GM19193 (cell line): ENCODE measurements at regions not wholly inside any gene's neighbourhood (a gene's known extent, or its start where the extent isn't known, plus 50 kb on each side); places are given as distances from the start of the nearest gene placed in this dataset.

Experiments
- POLR2A ChIP-seq: IDR thresholded peaks from 4 replicates; pipeline ENCODE4 v1.6.1; 2011; ENCODE audit not compliant: insufficient read depth, insufficient read length; ENCODE audit errors: extremely low read depth

DNA sequence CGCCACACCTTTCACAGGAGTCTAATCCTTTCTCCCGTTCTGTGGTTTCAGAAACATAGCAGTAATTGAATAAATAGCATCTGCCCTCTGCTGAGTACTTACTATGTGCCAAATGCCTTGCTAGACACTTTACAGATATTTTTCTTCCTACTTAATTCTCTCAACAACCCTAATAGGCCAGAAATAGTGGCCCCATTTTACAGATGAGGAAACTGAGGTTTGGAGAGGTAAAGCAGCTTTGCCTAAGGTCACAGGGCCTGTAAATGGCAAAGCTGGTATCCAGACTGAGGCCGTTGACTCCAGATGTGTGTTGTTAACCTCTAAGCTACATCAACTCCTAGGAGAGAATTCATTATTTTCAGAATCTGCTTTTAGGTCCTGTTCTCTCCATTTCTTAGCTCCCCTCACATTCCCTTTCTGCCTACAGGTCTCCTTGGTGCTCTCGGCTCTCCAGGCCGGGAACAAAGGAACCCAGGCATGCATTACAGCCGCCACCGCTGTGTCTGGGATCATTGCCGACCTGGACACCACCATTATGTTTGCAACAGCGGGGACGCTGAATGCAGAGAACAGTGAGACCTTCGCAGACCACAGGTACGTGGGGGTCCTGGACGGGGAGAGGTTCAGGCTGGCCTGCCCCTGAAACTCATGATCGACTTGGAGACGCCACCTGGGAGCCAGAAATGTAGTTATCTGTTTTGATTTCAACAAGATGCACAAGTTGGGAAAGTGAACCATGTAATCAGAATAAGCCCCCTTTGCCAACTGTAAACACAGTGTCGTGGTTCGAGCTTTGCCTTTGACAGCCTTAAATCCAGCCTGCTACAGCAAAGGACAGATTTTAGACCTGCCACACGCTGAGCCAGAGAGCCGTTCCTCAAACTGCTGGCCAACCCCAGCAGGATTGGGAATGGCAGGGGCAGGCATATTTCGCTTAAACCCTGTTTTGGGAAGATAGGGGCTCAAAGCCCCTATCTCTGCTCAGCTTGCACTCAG lies 246.5 kb upstream of the TPM1 start:
- TF ChIP-seq POLR2A: no peak

DNA sequence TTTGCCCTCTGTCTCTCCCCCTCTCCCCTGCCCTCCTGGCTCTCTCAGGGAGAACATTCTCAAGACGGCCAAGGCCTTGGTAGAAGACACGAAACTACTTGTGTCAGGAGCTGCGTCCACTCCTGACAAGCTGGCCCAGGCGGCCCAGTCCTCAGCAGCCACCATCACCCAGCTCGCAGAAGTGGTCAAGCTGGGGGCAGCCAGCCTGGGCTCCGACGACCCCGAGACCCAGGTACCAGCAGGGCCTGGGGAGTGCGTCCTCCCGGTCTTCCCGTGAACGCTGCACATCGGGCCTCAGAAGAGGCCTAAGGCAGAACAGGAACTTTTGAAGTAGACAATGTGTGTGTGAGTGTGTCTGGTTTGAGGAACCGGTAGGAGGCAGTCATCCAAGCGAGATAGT lies 245.4 kb upstream of the TPM1 start:
- no peak for TF ChIP-seq POLR2A

DNA sequence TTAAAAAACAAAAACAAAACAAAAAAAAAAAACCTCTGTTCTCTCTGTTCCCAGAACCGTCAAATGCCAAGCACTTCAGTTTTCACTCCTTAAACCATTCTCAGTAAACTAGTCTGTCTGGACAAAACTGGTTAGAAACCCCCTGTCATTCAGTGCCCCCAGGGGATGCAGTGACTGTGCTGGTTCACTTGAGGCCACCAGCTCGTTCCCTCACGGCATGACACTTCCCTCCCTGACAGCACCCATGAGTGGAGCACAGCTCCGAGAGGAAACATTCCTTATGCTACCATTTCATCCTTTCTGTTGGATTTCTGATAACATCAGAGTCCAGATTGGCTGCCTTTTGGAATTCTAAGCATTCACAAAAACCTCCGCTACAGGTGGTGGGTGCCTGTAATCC lies 244.0 kb upstream of the TPM1 start:
- TF ChIP-seq POLR2A: no peak

DNA sequence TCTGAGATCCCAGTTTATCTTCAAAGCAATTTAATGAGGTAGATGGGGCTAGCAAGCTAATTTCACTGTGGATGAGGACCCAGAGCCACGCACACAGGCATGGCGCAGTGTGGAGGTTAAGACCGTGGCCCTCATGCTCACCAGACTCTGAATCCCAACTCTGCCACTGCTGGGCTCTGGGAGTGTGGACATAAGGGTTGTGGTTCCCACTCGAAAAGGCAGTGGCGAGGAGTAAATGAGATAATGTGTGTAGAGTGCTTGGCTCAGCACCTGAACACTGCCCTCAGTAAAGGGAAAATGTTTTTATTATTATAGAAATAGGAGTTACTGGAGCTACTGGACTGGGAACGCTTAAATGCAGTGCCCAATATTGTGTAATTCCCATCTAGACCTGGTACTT lies 243.5 kb upstream of the TPM1 start:
- TF ChIP-seq POLR2A: no peak

DNA sequence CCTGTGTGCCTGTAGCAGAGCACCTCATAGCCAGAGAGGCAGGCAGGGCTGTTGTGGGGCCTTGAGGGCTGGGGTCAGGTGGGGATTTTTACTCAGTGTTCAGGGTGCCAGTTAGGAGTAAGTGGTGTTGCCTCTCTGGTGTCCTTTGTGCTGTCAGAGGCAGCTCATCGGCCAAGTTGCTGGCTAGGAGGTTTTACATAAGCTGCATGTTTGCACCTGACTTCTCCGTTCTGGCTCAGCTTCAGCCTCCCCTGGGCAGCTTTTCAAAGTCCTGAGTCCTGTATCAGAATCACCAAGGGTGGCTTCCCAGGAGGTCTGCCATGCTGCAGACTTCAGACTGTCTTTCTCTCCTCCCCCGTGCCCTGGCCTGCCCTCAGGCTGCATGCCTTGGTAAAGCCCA lies 242.6 kb upstream of the TPM1 start:
- TF ChIP-seq POLR2A: no peak

DNA sequence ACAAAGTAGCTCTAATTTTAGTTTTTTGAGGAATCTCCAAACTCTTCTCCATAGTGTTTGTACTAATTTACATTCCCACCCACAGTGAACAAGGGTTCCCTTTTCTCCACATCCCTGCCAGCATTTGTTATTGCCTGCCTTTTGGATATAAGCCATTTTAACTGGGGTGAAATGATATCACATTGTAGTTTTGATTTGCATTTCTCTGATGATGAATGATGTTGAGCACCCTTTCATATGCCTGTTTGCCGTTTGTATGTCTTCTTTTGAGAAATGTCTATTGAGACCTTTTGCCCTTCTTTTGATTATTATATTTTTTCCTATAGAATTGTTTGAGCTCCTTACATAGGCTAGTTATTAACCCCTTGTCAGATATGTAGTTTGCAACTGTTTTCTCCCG lies 239.9 kb upstream of the TPM1 start:
- TF ChIP-seq POLR2A: no peak

DNA sequence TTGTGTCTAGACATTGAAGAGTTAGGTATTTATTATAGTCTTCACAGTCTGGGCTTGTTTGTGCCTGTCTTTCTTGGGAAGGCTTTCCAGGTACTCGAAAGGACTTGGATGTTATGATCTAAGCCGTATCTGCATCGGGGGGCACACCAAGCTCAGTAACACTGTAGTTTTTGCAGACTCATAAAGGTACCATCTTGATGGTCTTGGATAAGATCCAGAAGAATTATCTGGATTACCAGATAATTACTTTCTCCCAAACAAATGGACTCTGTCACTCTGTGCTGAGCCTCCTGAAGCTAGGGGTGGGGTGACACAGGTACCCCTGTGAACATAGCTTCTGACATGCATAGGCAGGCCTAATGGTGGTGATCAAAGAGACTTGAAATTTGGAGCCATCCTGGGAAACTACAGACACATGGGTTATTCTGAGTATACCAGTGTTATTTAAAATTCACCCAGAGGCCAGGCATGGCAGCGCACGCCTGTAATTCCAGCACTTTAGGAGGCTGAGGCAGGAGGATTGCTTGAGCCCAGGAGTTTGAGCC lies 238.6 kb upstream of the TPM1 start:
- no peak for TF ChIP-seq POLR2A

DNA sequence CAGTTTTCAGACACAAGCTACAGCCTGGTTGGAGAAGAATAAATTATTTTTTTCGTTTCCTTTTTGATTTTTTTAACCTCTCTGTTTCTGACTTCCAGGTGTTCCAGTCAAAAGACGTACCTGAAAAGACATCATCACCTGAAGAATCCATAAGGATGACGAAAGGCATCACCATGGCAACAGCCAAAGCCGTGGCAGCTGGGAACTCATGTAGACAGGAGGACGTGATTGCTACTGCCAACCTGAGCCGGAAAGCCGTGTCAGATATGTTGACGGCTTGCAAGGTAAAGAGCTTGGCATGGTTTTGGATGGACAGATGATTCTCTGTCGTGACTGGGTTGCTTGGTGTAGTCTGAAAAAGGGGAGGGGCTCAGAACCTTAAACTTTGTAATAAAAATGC lies 237.0 kb upstream of the TPM1 start:
- no peak for TF ChIP-seq POLR2A

DNA sequence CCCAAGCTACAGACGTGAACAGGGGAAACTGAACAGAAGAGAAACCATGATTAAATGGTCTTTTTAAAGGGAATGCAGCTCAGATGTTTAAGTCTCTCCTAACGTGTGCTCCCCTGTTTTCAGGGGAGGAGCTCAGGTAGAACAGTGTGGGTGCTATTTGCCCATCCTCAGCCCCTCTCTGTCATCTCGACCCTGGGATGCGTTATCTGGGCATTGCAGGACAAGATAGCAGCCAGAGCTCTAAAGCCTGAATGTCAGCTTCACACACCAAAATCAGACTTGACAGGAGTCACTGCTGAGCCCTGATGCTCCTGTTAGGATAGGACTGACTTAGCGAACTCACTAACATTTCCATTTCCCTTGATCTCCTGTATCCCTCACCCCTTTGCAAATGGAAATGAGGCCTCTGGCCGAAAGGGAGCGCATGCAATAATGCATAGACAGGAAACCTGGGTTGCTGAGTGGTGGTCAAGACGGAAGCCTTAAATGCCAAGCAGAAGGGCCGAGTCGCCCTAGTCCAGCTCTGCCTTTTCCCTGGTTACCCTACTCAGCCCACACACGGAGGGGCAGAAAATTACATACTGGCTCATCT lies 234.9 kb upstream of the TPM1 start:
- no peak for TF ChIP-seq POLR2A

DNA sequence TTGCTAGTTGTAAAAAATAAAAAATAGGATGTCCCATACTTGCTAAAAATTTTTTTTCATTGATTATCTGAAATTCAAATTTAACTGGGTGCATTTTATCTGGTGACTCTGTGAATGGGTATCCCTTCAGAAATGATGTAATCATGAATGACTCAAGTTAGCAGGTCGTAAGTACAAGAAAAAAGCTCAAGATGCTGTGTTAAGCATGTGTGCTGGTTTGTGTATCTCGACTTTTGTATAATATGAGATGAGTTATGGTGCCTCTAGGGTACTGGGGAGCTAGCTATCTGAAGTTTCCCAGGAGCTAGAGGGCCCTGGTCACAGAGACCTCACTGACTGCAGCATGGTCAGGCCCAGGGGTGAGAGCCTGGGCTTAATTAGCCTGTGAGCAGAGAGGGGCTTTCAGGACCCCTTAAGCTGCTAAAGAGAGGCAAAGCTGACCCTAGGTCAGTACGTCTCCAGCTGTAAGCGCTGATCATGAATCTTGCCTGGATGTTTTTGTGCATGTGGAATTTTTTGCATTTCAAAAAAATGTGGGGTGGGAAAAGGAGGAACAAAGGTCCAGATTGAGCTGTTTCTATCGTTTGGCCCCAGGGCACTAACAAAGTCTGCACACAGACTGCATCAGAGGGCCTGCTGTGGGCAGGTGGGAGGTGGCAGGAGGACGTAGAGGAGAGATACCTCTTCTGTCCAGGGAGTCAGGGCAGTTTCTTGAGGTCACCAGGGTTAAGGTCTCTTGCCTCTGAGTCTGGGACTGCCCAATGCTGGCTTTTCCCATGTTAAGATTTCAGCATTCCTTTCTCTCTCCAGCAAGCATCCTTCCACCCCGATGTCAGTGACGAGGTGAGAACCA lies 233.2 kb upstream of the TPM1 start:
- TF ChIP-seq POLR2A: no peak

DNA sequence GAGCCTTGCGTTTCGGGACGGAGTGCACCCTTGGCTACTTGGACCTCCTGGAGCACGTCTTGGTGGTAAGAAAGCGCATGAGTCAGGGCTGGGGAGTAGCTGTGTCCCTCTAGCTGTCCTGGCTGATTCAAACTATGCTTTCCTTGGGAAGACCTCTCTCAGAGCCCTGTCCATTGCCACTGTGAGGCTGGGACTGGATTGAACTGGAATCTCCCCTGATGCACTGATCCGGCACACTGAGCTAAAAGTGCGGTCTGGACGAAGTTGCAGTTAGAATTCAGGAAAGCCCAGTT lies 232.6 kb upstream of the TPM1 start:
- TF ChIP-seq POLR2A: no peak

DNA sequence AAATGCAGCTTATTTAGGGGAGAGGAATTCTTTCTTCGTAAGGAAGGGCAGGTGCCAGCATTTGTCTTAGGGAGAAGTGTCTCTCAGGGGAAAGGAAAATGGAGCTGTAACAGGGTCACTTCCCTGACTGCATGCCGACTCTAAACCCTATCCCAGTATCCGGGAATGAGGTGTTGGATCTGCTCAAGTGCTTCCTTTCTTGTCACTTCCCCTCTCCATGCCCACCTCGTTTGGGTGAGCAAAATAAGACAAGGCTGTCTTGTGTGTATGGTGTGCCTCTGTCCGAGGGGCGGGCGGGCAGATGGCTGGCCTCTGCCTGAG lies 230.1 kb upstream of the TPM1 start:
- TF ChIP-seq POLR2A: no peak

DNA sequence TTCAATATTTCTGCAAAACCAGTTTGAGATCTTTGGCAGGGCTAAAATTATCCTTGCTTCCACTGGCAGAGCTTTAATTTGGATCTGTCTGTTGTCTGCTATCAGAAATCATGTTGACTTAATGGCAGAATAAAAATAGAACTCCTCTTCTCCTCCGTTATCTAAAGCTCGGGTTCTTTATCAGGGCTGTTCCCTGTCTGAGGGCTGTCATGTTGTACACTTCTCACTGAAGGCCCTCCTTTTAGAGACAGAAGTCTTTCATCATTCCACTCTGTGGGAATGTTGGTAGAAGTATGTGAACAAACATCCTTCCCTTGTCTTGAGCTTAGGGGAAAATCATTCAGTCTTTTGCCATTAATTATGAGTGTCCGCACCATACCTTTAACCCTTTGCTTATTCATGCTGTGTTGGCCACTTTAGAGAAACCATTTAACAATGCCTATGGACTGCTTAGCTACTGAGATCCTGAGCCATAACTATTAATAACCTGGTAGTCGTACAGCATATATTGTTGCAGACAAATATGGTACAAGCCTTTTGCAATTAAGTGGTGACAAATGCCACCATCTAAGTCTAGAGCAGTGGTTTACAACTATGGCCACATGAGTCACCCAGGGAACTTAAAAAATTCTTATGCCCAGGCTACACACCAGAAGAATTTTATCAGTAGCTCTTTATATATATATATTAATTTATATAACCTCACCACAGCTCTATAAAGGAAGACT lies 226.0 kb upstream of the TPM1 start:
- no peak for TF ChIP-seq POLR2A

DNA sequence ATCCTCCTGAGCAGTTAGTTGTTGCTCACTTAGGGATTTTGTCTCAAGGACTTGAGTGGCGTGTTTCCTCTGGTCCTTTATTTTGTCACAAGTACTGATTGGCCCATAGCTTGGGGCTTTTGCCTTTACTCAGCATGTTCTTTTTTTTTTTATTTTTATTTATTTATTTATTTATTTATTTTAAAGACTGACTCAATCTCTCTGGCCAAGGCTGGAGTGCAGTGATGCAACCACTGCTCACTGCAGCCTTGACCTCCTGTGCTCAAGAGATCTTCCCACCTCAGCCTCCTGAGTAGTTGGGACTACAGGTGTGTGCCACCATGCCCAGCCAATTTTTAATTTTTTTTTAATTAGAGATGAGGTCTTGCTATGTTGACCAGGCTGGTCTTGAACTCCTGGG lies 223.9 kb upstream of the TPM1 start:
- TF ChIP-seq POLR2A: no peak
